Breast epithelium (tissue), 3 donors: ENCODE measurements at regions not wholly inside any gene's neighbourhood (a gene's known extent, or its start where the extent isn't known, plus 50 kb on each side); places are given as distances from the start of the nearest gene placed in this dataset.

Experiments used
- CTCF ChIP-seq, 3 donors: fragments of 450-650 bp; IDR thresholded peaks; one replicate each; pipeline ENCODE4 v1.5.1; 2016 to 2017; ENCODE audit warnings: antibody characterized with exemption in 3 of 3, mild to moderate bottlenecking in 3 of 3, moderate library complexity in 3 of 3
- POLR2A ChIP-seq: fragments of 450-650 bp; IDR thresholded peaks from one replicate; pipeline ENCODE4 v1.6.1; 2016; ENCODE audit warnings: antibody characterized with exemption, mild to moderate bottlenecking, moderate library complexity
- POLR2AphosphoS5 ChIP-seq, 3 donors: sonication (generic); formaldehyde crosslinking; IDR thresholded peaks; one replicate each; pipeline ENCODE4 v1.6.1; 2017; ENCODE audit warnings: antibody characterized with exemption in 3 of 3

GRCh38 chr4:166481739-166482138, 608.7 kb downstream of the TLL1 start:
- TF ChIP-seq POLR2AphosphoS5 (IDR thresholded peaks at IDR 0.05) (no peak), CTCF (IDR thresholded peaks at IDR 0.05) (no peak), POLR2A (no peak)
